ENCODE measurements at regions not wholly inside any gene's neighbourhood (a gene's known extent, or its start where the extent isn't known, plus 50 kb on each side); places are given as distances from the start of the nearest gene placed in this dataset.

GRCh38 chrY:12483394-12483793 lies 217.6 kb upstream of the USP9Y start:
- TF ChIP-seq CTCF (IDR thresholded peaks at IDR 0.05; ENCODE audit: borderline replicate concordance, extremely low read depth, low read length, poor library complexity, severe bottlenecking): no peak
- no peak for TF ChIP-seq EZH2 (IDR thresholded peaks at IDR 0.05; ENCODE audit: borderline replicate concordance, low read depth, low read length, severe bottlenecking)
